Osteoblast (primary cell): ENCODE measurements at regions not wholly inside any gene's neighbourhood (a gene's known extent, or its start where the extent isn't known, plus 50 kb on each side); places are given as distances from the start of the nearest gene placed in this dataset.

Experiments used
- DNase-seq: peaks from one replicate; pipeline ENCODE4 v3.0.0; 2011; ENCODE audit warnings: low spot score, mixed read lengths; ENCODE audit not compliant: insufficient read length; ENCODE audit errors: missing footprints
- H2AFZ ChIP-seq: 2 replicates; pipeline ENCODE4 v1.6.0; 2011; ENCODE audit warnings: mild to moderate bottlenecking, low read length
- H3K27ac ChIP-seq: 2 replicates; pipeline ENCODE4 v1.5.1; 2011; ENCODE audit warnings: mild to moderate bottlenecking, low read depth, low read length, moderate library complexity
- H3K27me3 ChIP-seq: 2 replicates; pipeline ENCODE4 v1.6.0; 2012; ENCODE audit warnings: mild to moderate bottlenecking, control low read depth, inconsistent platforms, low read length, moderate library complexity; ENCODE audit not compliant: insufficient read depth
- H3K36me3 ChIP-seq: 2 replicates; pipeline ENCODE4 v1.5.1; 2011; ENCODE audit warnings: mild to moderate bottlenecking, low read length, control low read depth, moderate library complexity; ENCODE audit not compliant: insufficient read depth
- H3K4me1 ChIP-seq: 2 replicates; pipeline ENCODE4 v1.5.1; 2011; ENCODE audit warnings: mild to moderate bottlenecking, low read length, control low read depth, moderate library complexity; ENCODE audit not compliant: insufficient read depth
- H3K4me2 ChIP-seq: 2 replicates; pipeline ENCODE4 v1.6.0; 2011; ENCODE audit warnings: mild to moderate bottlenecking, low read length; ENCODE audit not compliant: insufficient read depth
- H3K4me3 ChIP-seq: fragments of 200-600 bp; sonication (generic); 3 replicates; pipeline ENCODE4 v1.5.1; 2012; ENCODE audit warnings: mild to moderate bottlenecking, low read length, inconsistent platforms; ENCODE audit not compliant: insufficient read depth
- H3K79me2 ChIP-seq: 2 replicates; pipeline ENCODE4 v1.6.0; 2012; ENCODE audit warnings: mild to moderate bottlenecking, low read length, control low read depth, inconsistent platforms; ENCODE audit not compliant: insufficient read depth
- H3K9me3 ChIP-seq: 2 replicates; pipeline ENCODE4 v1.5.1; 2011; ENCODE audit warnings: low read depth, low read length, control low read depth
- H4K20me1 ChIP-seq: 2 replicates; pipeline ENCODE4 v1.6.0; 2012; ENCODE audit warnings: mild to moderate bottlenecking, low read length, control low read depth; ENCODE audit not compliant: insufficient read depth
- CTCF ChIP-seq: IDR thresholded peaks from 2 replicates; pipeline ENCODE4 v1.5.1; 2011; ENCODE audit warnings: mild to moderate bottlenecking, low read depth, low read length, moderate library complexity; ENCODE audit errors: extremely low read depth

GRCh38 chr18:77763530-77764145, 514.0 kb downstream of the GALR1 start:
- Histone ChIP-seq H2AFZ (no peak overlapping the region), H3K9me3 (peaks cover 6% of the 10 kb centered on the region), H3K27ac (no peak overlapping the region), H3K27me3 (no peaks in the 10 kb centered on the region), H4K20me1 (no peaks in the 10 kb centered on the region), H3K4me2 (no peak overlapping the region), H3K79me2 (no peaks in the 10 kb centered on the region), H3K4me1 (no peaks in the 10 kb centered on the region), H3K36me3 (no peaks in the 10 kb centered on the region), H3K4me3 (no peak overlapping the region)
- no peak for TF ChIP-seq CTCF
- DNase-seq = no peak

GRCh38 chr18:77765468-77765867, 515.8 kb downstream of the GALR1 start:
- H3K79me2 ChIP-seq = no peaks in the 10 kb centered on the region
- DNase-seq = no peak
- no peak overlapping the region for H3K4me2 ChIP-seq
- H3K9me3 ChIP-seq = peaks cover 11% of the 10 kb centered on the region
- no peak overlapping the region for H3K4me3 ChIP-seq
- no peaks in the 10 kb centered on the region for H3K36me3 ChIP-seq
- no peaks in the 10 kb centered on the region for H3K27me3 ChIP-seq
- no peak overlapping the region for H2AFZ ChIP-seq
- H3K27ac ChIP-seq = no peak overlapping the region
- no peaks in the 10 kb centered on the region for H4K20me1 ChIP-seq
- no peak for TF ChIP-seq CTCF
- no peaks in the 10 kb centered on the region for H3K4me1 ChIP-seq

GRCh38 chr18:77766421-77766820, 516.8 kb downstream of the GALR1 start:
- no peaks in the 10 kb centered on the region for H3K79me2 ChIP-seq
- H3K4me3 ChIP-seq = no peak overlapping the region
- no peak overlapping the region for H2AFZ ChIP-seq
- peaks cover 7% of the 10 kb centered on the region for H3K9me3 ChIP-seq
- DNase-seq = peak; percentile 18
- H3K27me3 ChIP-seq = no peaks in the 10 kb centered on the region
- H4K20me1 ChIP-seq = no peaks in the 10 kb centered on the region
- TF ChIP-seq CTCF = no peak
- H3K36me3 ChIP-seq = no peaks in the 10 kb centered on the region
- no peak overlapping the region for H3K27ac ChIP-seq
- H3K4me1 ChIP-seq = no peaks in the 10 kb centered on the region
- H3K4me2 ChIP-seq = no peak overlapping the region

- TF ChIP-seq CTCF = no peak
- DNase-seq = no peak
- no peaks in the 10 kb centered on the region for H3K4me1 ChIP-seq
- H3K79me2 ChIP-seq = no peaks in the 10 kb centered on the region
- H4K20me1 ChIP-seq = no peaks in the 10 kb centered on the region
- no peak overlapping the region for H2AFZ ChIP-seq
- H3K4me3 ChIP-seq = no peak overlapping the region
- H3K27me3 ChIP-seq = no peaks in the 10 kb centered on the region
- H3K27ac ChIP-seq = no peak overlapping the region
- H3K36me3 ChIP-seq = no peaks in the 10 kb centered on the region
- peaks cover 5% of the 10 kb centered on the region for H3K9me3 ChIP-seq
- no peak overlapping the region for H3K4me2 ChIP-seq
Observed at GRCh38 chr18:77772177-77772576, 522.5 kb downstream of the GALR1 start.
